ENCODE measurements at regions not wholly inside any gene's neighbourhood (a gene's known extent, or its start where the extent isn't known, plus 50 kb on each side); places are given as distances from the start of the nearest gene placed in this dataset.

DNA sequence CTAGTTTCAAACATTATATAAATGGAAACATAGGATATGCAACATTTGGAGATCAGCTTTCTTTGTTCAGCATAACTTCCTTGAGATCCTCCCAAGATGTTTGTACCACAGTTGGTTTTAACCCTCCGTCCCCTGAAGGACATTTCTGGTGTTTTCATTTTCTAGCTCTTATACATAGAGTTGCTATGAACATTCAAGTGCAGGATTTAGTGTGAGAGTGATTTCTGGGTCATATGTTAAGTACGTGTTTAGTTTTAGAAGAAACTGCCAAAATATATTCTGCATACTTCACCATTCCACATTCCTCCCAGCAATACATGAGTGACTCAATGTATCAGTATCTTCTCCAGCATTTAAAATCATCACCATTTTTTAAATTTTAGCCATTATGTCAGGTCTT is 588.7 kb upstream of the PFKP start:
- Mint-ChIP-seq H3K36me3 (ENCODE audit: low read depth) (no peaks in the 10 kb centered on the region), H3K9me3 (peaks cover 5% of the 10 kb centered on the region), H3K4me1 (ENCODE audit: low read depth) (no peaks in the 10 kb centered on the region), H3K27me3 (peaks cover 9% of the 10 kb centered on the region), H3K27ac (no peak overlapping the region), H3K4me3 (no peak overlapping the region)
- Histone ChIP-seq H3K4me1 (ENCODE audit: insufficient read depth, low read length) (no peaks in the 10 kb centered on the region), H3K27me3 (ENCODE audit: control insufficient read depth in 1 of 2, insufficient read depth in 2 of 2, low read length in 2 of 2) (no peaks in the 10 kb centered on the region), H3K4me3 (ENCODE audit: low read length) (no peak overlapping the region), H3K36me3 (ENCODE audit: insufficient read depth, low read length) (no peaks in the 10 kb centered on the region), H3K9me3 (ENCODE audit: control insufficient read depth in 1 of 2, insufficient read depth in 1 of 2, low read length in 2 of 2) (peaks cover 0 to 7% of the 10 kb centered on the region in 2 experiments), H3K27ac (ENCODE audit: low read depth in 1 of 2, low read length in 2 of 2) (no peak overlapping the region)
- DNase-seq = no peak
- CTCF ChIA-PET = no interaction called here
- ATAC-seq (ENCODE audit: poor library complexity) = no peak
- POLR2A ChIA-PET = no interaction called here
- TF ChIP-seq, protein P1, sequence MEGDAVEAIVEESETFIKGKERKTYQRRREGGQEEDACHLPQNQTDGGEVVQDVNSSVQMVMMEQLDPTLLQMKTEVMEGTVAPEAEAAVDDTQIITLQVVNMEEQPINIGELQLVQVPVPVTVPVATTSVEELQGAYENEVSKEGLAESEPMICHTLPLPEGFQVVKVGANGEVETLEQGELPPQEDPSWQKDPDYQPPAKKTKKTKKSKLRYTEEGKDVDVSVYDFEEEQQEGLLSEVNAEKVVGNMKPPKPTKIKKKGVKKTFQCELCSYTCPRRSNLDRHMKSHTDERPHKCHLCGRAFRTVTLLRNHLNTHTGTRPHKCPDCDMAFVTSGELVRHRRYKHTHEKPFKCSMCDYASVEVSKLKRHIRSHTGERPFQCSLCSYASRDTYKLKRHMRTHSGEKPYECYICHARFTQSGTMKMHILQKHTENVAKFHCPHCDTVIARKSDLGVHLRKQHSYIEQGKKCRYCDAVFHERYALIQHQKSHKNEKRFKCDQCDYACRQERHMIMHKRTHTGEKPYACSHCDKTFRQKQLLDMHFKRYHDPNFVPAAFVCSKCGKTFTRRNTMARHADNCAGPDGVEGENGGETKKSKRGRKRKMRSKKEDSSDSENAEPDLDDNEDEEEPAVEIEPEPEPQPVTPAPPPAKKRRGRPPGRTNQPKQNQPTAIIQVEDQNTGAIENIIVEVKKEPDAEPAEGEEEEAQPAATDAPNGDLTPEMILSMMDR (IDR thresholded peaks at IDR 0.05) = no peak
- intact Hi-C loops (cut with DNase I, micrococcal nuclease) = no loop called here

DNA sequence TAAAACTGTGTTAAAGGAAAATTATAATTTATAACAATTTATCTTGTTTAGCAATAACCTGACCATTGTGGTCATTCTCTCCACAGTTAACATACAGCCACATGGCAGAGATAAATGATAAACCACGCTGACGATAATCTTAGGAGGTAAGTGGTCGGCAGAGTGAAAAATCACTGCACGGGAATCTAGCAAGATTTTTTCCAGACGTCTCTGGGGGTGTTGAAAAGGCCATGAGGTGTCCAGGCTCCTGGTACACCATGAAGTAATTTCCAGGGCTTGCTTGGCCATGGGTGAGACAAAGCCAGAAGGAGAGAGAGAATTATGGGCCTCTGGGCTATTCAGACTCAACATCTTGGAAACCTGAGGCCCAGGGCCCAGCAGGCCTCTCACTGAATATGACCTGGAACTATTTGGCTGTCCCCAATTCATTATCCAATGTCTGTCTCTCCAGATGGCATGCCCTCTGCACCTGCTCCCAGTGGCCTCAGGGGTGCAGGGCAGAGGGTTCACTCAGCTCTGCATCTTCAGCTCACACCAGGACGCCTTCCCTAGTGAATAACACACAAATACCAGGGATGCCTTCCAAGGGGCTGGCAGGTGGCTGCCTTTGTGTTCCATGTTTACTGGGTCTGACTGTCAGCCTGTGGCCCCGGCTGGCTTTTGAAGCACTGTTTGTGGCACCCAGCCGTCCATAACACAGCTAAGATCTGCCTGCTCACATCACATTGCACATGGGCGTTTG is 590.4 kb upstream of the PFKP start:
- H3K27ac ChIP-seq (ENCODE audit: low read depth in 1 of 2, low read length in 2 of 2) = no peak overlapping the region
- Mint-ChIP-seq H3K36me3 (ENCODE audit: low read depth) (no peaks in the 10 kb centered on the region), H3K27ac (no peak overlapping the region), H3K4me1 (ENCODE audit: low read depth) (no peaks in the 10 kb centered on the region), H3K27me3 (peaks cover 10% of the 10 kb centered on the region), H3K4me3 (no peak overlapping the region), H3K9me3 (peaks cover 5% of the 10 kb centered on the region)
- DNase-seq (no peak), ATAC-seq (ENCODE audit: poor library complexity) (no peak)
- no peaks in the 10 kb centered on the region for H3K4me1 ChIP-seq (ENCODE audit: insufficient read depth, low read length)
- TF ChIP-seq, protein P1 (IDR thresholded peaks at IDR 0.05) = no peak
- intact Hi-C loops (cut with DNase I, micrococcal nuclease) = no loop called here
- ChIA-PET CTCF (no interaction called here), POLR2A (no interaction called here)
- peaks cover 0 to 7% of the 10 kb centered on the region in 2 experiments for H3K9me3 ChIP-seq (ENCODE audit: control insufficient read depth in 1 of 2, insufficient read depth in 1 of 2, low read length in 2 of 2)
- H3K4me3 ChIP-seq (ENCODE audit: low read length) = no peak overlapping the region
- no peaks in the 10 kb centered on the region for H3K27me3 ChIP-seq (ENCODE audit: control insufficient read depth in 1 of 2, insufficient read depth in 2 of 2, low read length in 2 of 2)
- H3K36me3 ChIP-seq (ENCODE audit: insufficient read depth, low read length) = no peaks in the 10 kb centered on the region

DNA sequence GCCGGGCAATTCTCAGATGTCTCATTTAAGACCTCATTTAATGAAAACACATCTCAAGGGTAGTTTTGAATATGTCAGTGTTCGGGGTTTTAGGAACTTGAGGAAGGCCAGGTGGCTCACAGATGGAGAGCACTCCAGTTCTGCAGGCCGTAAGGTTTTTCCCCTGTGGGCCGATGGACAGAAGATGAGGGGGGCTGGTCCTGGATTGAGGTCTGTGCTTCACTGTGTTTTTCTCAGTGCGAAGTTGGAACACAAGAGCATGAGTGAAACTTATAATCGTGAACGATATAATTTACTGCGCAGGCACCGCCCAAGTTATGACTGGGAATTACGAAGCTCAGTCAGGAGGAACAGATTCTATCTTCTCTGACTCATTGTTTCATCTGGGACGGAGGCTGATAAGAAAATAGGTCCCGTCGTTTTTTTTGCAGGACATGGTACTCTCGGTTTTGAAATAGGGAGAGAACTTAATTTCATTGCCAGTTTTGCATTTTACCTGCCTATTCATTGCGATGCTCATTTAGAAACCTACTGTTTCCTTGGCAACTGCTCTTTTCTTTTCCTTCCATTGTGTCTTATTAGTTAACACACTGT is 591.0 kb upstream of the PFKP start:
- TF ChIP-seq, protein P1 (IDR thresholded peaks at IDR 0.05) = no peak
- ChIA-PET CTCF (no interaction called here), POLR2A (no interaction called here)
- no peak overlapping the region for H3K27ac ChIP-seq (ENCODE audit: low read depth in 1 of 2, low read length in 2 of 2)
- H3K9me3 ChIP-seq (ENCODE audit: control insufficient read depth in 1 of 2, insufficient read depth in 1 of 2, low read length in 2 of 2) = peaks cover 0 to 7% of the 10 kb centered on the region in 2 experiments
- no peak overlapping the region for H3K4me3 Mint-ChIP-seq
- no peaks in the 10 kb centered on the region for H3K4me1 Mint-ChIP-seq (ENCODE audit: low read depth)
- ATAC-seq (ENCODE audit: poor library complexity) (no peak), DNase-seq (no peak)
- H3K9me3 Mint-ChIP-seq = peaks cover 4% of the 10 kb centered on the region
- no peaks in the 10 kb centered on the region for H3K4me1 ChIP-seq (ENCODE audit: insufficient read depth, low read length)
- no peak overlapping the region for H3K27ac Mint-ChIP-seq
- H3K27me3 Mint-ChIP-seq = peaks cover 14% of the 10 kb centered on the region
- H3K4me3 ChIP-seq (ENCODE audit: low read length) = no peak overlapping the region
- no peaks in the 10 kb centered on the region for H3K36me3 Mint-ChIP-seq (ENCODE audit: low read depth)
- intact Hi-C loops (cut with DNase I, micrococcal nuclease) = no loop called here
- no peaks in the 10 kb centered on the region for H3K36me3 ChIP-seq (ENCODE audit: insufficient read depth, low read length)
- no peaks in the 10 kb centered on the region for H3K27me3 ChIP-seq (ENCODE audit: control insufficient read depth in 1 of 2, insufficient read depth in 2 of 2, low read length in 2 of 2)
